K562 (cell line): ENCODE measurements at regions not wholly inside any gene's neighbourhood (a gene's known extent, or its start where the extent isn't known, plus 50 kb on each side); places are given as distances from the start of the nearest gene placed in this dataset.

Experiments used
- ATAC-seq: fragments of 200-7000 bp; cut with Tn5 transposase; 3 replicates; pipeline ENCODE4 v1.9.1; 2020; ENCODE audit warnings: moderate library complexity
- BruUV-seq: library from RNA; stranded (reverse); fragments of 400-500 nt; replicated peaks from 2 replicates; lab custom pipeline; 2021; lab: Mats Ljungman, UMichigan
- CTCF ChIA-PET: fragments of 300-600 bp; formaldehyde crosslinking; extraction: SDS; loops from one replicate; lab custom pipeline; 2021; ENCODE audit warnings: low intra/inter-chr PET ratio; lab: Yijun Ruan, JAX
- POLR2A ChIA-PET: fragments of 300-600, 350-650 bp; sonication (Branson Sonifier 250); formaldehyde crosslinking; extraction: SDS; loops from one replicate; lab custom pipeline; 2021; ENCODE audit warnings: antibody characterized with exemption, inconsistent platforms; lab: Yijun Ruan, JAX
- DNase-seq, 4 experiments: peaks; one replicate each; pipeline versions ENCODE4 v3.0.0 to v3.0.0-alpha.2; 2011 to 2018; ENCODE audit warnings: low spot score in 3 of 4, mixed read lengths in 3 of 4; ENCODE audit errors: extremely low read depth in 1 of 4
- FAIRE-seq: peaks from 2 replicates; lab custom pipeline; 2011; peaks lifted over from hg19 to GRCh38; lab: Jason Lieb, UNC
- H2AFZ ChIP-seq: 2 replicates; pipeline ENCODE4 v1.6.0; 2011; ENCODE audit warnings: low read depth, low read length, control low read depth, inconsistent platforms
- H3K27ac ChIP-seq: fragments of 200-600 bp; 3 replicates; pipeline ENCODE4 v1.8.0; 2011; ENCODE audit warnings: low read depth, mild to moderate bottlenecking, control low read depth, inconsistent platforms, low read length, moderate library complexity, mixed read lengths; ENCODE audit errors: extremely low read depth
- H3K27me3 ChIP-seq, 2 experiments: fragments of 300-600 bp in 1 of 2; 2 replicates in 1 of 2; 3 replicates in 1 of 2; pipeline versions ENCODE4 v1.6.0 to v1.8.0; 2011; ENCODE audit warnings: inconsistent platforms in 2 of 2, low read length in 2 of 2, mild to moderate bottlenecking in 1 of 2, mixed read lengths in 1 of 2, moderate library complexity in 1 of 2; ENCODE audit not compliant: control insufficient read depth in 2 of 2, insufficient read depth in 2 of 2
- H3K36me3 ChIP-seq: fragments of 300-600 bp; 3 replicates; pipeline ENCODE4 v1.8.0; 2011; ENCODE audit warnings: mild to moderate bottlenecking, low read length, inconsistent platforms; ENCODE audit not compliant: control insufficient read depth, insufficient read depth
- H3K4me1 ChIP-seq, 2 experiments: fragments of 200-600 bp in 1 of 2; replicated peaks in 1 of 2; 2 replicates in 1 of 2; 3 replicates in 1 of 2; pipeline versions ENCODE4 v1.5.1 to v1.8.0; 2011; ENCODE audit warnings: inconsistent platforms in 2 of 2, low read length in 2 of 2, mild to moderate bottlenecking in 1 of 2, mixed read lengths in 1 of 2, moderate library complexity in 1 of 2; ENCODE audit not compliant: control insufficient read depth in 2 of 2, insufficient read depth in 2 of 2
- H3K4me2 ChIP-seq: 2 replicates; pipeline ENCODE4 v1.6.1; 2011; ENCODE audit warnings: low read length, control low read depth, inconsistent platforms, mixed read lengths; ENCODE audit not compliant: insufficient read depth
- H3K4me3 ChIP-seq: fragments of 200-600 bp; sonication (generic), shearing (Covaris generic); 2 replicates; pipeline ENCODE4 v1.5.1; 2016; ENCODE audit warnings: control low read depth, inconsistent platforms
- H3K79me2 ChIP-seq: fragments of 200-600 bp; 3 replicates; pipeline ENCODE4 v1.8.0; 2011; ENCODE audit warnings: low read length, inconsistent platforms; ENCODE audit not compliant: control insufficient read depth, insufficient read depth
- H3K9ac ChIP-seq, 2 experiments: 2 replicates each; pipeline versions ENCODE4 v1.6.0 to v1.6.1; 2011; ENCODE audit warnings: low read depth in 2 of 2, low read length in 2 of 2, control low read depth in 1 of 2, inconsistent platforms in 1 of 2, mild to moderate bottlenecking in 1 of 2, mixed read lengths in 1 of 2; ENCODE audit not compliant: insufficient read depth in 1 of 2
- H3K9me1 ChIP-seq: one replicate; pipeline ENCODE4 v1.6.0; 2011; ENCODE audit warnings: inconsistent platforms, mild to moderate bottlenecking, low read length, moderate library complexity; ENCODE audit not compliant: control insufficient read depth, insufficient read depth
- H3K9me3 ChIP-seq: replicated peaks from 2 replicates; pipeline ENCODE4 v1.5.1; 2011; ENCODE audit warnings: low read depth, low read length, inconsistent platforms; ENCODE audit not compliant: control insufficient read depth, insufficient read depth
- H4K20me1 ChIP-seq: replicated peaks from 2 replicates; pipeline ENCODE4 v1.6.1; 2011; ENCODE audit warnings: low read length, inconsistent platforms, mixed read lengths; ENCODE audit not compliant: control insufficient read depth, insufficient read depth
- CBX1 ChIP-seq: sonication (generic); IDR thresholded peaks from 2 replicates; pipeline ENCODE4 v1.6.1; 2016; ENCODE audit warnings: antibody characterized with exemption, low read depth, mild to moderate bottlenecking
- CREBBP ChIP-seq: IDR thresholded peaks from one replicate; pipeline ENCODE4 v1.6.1; 2012; ENCODE audit warnings: low read depth, mild to moderate bottlenecking, control low read depth, inconsistent platforms, low read length
- FOXA1 ChIP-seq: fragments of 450-650 bp; IDR thresholded peaks from 2 replicates; pipeline ENCODE4 v1.6.1; 2016; ENCODE audit warnings: mild to moderate bottlenecking, borderline replicate concordance
- MIER1 ChIP-seq: fragments of 450-650 bp; IDR thresholded peaks from 2 replicates; pipeline ENCODE4 v1.6.1; 2016; ENCODE audit warnings: antibody characterized with exemption, mild to moderate bottlenecking, low read depth
- MTA3 ChIP-seq: fragments of 450-650 bp; formaldehyde crosslinking; IDR thresholded peaks from 2 replicates; pipeline ENCODE4 v1.6.1; 2017; ENCODE audit warnings: mild to moderate bottlenecking, borderline replicate concordance
- NCOA2 ChIP-seq, 2 experiments: fragments of 450-650 bp; IDR thresholded peaks; 2 replicates each; pipeline ENCODE4 v1.6.1; 2018; ENCODE audit warnings: mild to moderate bottlenecking in 2 of 2, moderate library complexity in 1 of 2; ENCODE audit not compliant: partially characterized antibody in 2 of 2
- NCOA6 ChIP-seq: fragments of 450-650 bp; IDR thresholded peaks from 2 replicates; pipeline ENCODE4 v1.6.1; 2017; ENCODE audit warnings: mild to moderate bottlenecking
- NFIC ChIP-seq: fragments of 450-650 bp; IDR thresholded peaks from 2 replicates; pipeline ENCODE4 v1.6.1; 2017; ENCODE audit warnings: mild to moderate bottlenecking, inconsistent platforms
- NFIX ChIP-seq: fragments of 250-450 bp; sonication (Bioruptor Pico); IDR thresholded peaks from 2 replicates; pipeline ENCODE4 v1.4.0; 2020; ENCODE audit warnings: low read depth, mild to moderate bottlenecking, moderate library complexity
- NFXL1 ChIP-seq: fragments of 450-650 bp; formaldehyde crosslinking; IDR thresholded peaks from 2 replicates; pipeline ENCODE4 v1.4.0; 2021; ENCODE audit warnings: mild to moderate bottlenecking
- NR2C2 ChIP-seq, 2 experiments: fragments of 200-800 bp in 1 of 2; sonication (Bioruptor generic) in 1 of 2; sonication (generic) in 1 of 2; formaldehyde crosslinking in 1 of 2; IDR thresholded peaks; 2 replicates each; pipeline versions ENCODE4 v1.6.1 to v1.8.0; 2016 to 2022; ENCODE audit warnings: mild to moderate bottlenecking in 1 of 2, missing compliant biosample characterization in 1 of 2, missing genetic modification characterization in 1 of 2, missing genetic modification reagents in 1 of 2
- SAP30 ChIP-seq: fragments of 200-600 bp; sonication (generic); IDR thresholded peaks from 2 replicates; pipeline ENCODE4 v1.6.1; 2012; ENCODE audit warnings: borderline replicate concordance, low read depth, mild to moderate bottlenecking, moderate library complexity, low read length, control low read depth, inconsistent platforms; ENCODE audit not compliant: insufficient read depth, poor library complexity, severe bottlenecking
- TEAD4 ChIP-seq, 2 experiments: sonication (generic) in 1 of 2; formaldehyde crosslinking in 1 of 2; IDR thresholded peaks; 2 replicates each; pipeline versions ENCODE4 v1.6.1 to v1.8.0; 2012 to 2022; ENCODE audit warnings: borderline replicate concordance in 1 of 2, inconsistent platforms in 1 of 2, low read length in 1 of 2, mild to moderate bottlenecking in 1 of 2, missing genetic modification reagents in 1 of 2
- ZNF224 ChIP-seq: sonication (generic); formaldehyde crosslinking; IDR thresholded peaks from 2 replicates; pipeline ENCODE4 v1.8.0; 2022; ENCODE audit warnings: mild to moderate bottlenecking, missing genetic modification reagents
- ZNF282 ChIP-seq: sonication (generic); formaldehyde crosslinking; IDR thresholded peaks from 2 replicates; pipeline ENCODE4 v1.8.1; 2023; ENCODE audit warnings: missing genetic modification reagents
- ZNF586 ChIP-seq: fragments of 450-650 bp; formaldehyde crosslinking; conservative IDR thresholded peaks from 2 replicates; pipeline ENCODE4 v1.4.0; 2020; ENCODE audit warnings: mild to moderate bottlenecking, moderate library complexity
- WGBS: fragments of 100-300 bp; shearing (Covaris generic); methylation state at CpG from one replicate; pipeline ENCODE4 v1.1.6; 2016; ENCODE audit warnings: low coverage, mixed read lengths; ENCODE audit not compliant: insufficient coverage; ENCODE audit errors: missing lambda C conversion rate; 5-methylcytosine and 5-hydroxymethylcytosine counted together
- in situ Hi-C: fragments of 300-500 bp; cut with MboI; formaldehyde crosslinking; loops from 4 replicates; pipeline ENCODE4 v1.15.0; 2018; ENCODE audit warnings: inconsistent platforms, mixed read lengths
- intact Hi-C: fragments of 100-400 bp; cut with micrococcal nuclease; formaldehyde crosslinking; loops from 2 replicates; pipeline ENCODE4 v1.14.2; 2022
- TF ChIP-seq, protein P1 (sequence below): fragments of 200-800 bp; sonication (Bioruptor generic); IDR thresholded peaks from 2 replicates; pipeline ENCODE4 v1.6.1; 2017; ENCODE audit warnings: missing genetic modification characterization, missing compliant biosample characterization

DNA sequence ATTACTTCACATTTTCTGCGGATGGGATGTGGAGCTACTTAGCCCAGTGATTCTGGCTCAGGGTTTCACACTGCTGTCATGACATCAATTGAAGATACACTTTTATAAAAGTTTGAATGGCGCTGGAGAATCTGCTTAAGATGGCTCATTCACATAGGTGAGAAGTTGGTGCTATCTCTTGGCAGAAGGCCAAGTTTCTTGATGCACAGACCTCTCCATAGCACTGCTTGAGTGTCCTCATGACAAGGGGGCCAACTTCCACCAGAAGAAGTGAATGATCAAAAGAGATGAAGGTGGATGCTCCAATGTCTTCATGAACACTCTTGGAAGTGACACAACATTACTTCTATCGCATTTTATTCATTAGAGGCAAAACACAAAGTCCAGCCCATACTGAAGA lies 403.7 kb upstream of the CCNG1 start:
- H3K4me2 ChIP-seq, result no peak overlapping the region
- no peaks in the 10 kb centered on the region for H3K27me3 ChIP-seq
- no peaks in the 10 kb centered on the region for H3K9me1 ChIP-seq
- peak; percentile 84 for TF ChIP-seq NFIC
- TF ChIP-seq MTA3, result no peak
- peak; percentile 68 for TF ChIP-seq NFIX (CRISPR knock-in tag)
- FAIRE-seq, result no peak
- WGBS, result 3% methylated on average over 3 of the region's 3 CpGs
- H3K9me3 ChIP-seq, result no peaks in the 10 kb centered on the region; the same call in 1 of the 2 replicates
- BruUV-seq, result no TSS peak
- H2AFZ ChIP-seq, result no peak overlapping the region
- H3K9ac ChIP-seq, result no peak overlapping the region
- CTCF ChIA-PET, result no interaction called here
- intact Hi-C loops (no loop called here), in situ Hi-C loops (no loop called here)
- no peaks in the 10 kb centered on the region for H3K79me2 ChIP-seq
- H3K27ac ChIP-seq, result no peak overlapping the region
- peak in 1 of 4 experiments; percentile 0 for DNase-seq
- no peak overlapping the region for H3K4me3 ChIP-seq
- no peak for ATAC-seq
- POLR2A ChIA-PET, result no interaction called here
- H4K20me1 ChIP-seq, result no peaks in the 10 kb centered on the region
- no peaks in the 10 kb centered on the region for H3K4me1 ChIP-seq
- H3K36me3 ChIP-seq, result no peaks in the 10 kb centered on the region

DNA sequence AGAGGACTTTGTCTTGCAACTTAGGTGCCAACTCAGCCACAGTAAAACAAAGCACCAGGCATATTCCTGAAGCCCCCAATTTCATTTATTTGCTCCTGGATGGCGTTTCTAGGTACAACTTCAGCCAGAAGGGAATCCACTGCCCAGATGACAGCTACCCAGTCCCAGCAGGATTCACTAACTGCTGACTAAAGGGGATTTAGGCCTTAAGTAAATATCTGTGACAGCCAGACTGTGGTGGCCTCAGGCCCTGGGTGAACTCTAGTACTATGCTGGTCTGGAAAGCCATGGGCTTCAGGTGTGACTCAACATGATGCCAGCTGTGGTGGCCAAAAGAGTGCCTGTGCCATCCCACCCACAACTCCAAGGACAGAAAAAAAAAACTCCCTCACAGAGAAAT lies 396.1 kb upstream of the CCNG1 start:
- H3K79me2 ChIP-seq, result no peaks in the 10 kb centered on the region
- CTCF ChIA-PET, result no interaction called here
- H3K9me3 ChIP-seq, result no peaks in the 10 kb centered on the region
- POLR2A ChIA-PET, result no interaction called here
- H3K9ac ChIP-seq, result no peak overlapping the region
- H3K27ac ChIP-seq, result no peak overlapping the region
- no peak for ATAC-seq
- H4K20me1 ChIP-seq, result no peaks in the 10 kb centered on the region
- DNase-seq, result no peak
- H3K4me3 ChIP-seq, result no peak overlapping the region
- no peak overlapping the region for H3K4me2 ChIP-seq
- H3K4me1 ChIP-seq, result no peaks in the 10 kb centered on the region
- H3K9me1 ChIP-seq, result no peaks in the 10 kb centered on the region
- BruUV-seq, result no TSS peak
- WGBS, result 0% methylated on average over 1 of the region's 1 CpG
- intact Hi-C loops, result no loop called here
- H3K36me3 ChIP-seq, result no peaks in the 10 kb centered on the region
- no peak for FAIRE-seq
- H2AFZ ChIP-seq, result no peak overlapping the region
- in situ Hi-C loops, result no loop called here
- no peaks in the 10 kb centered on the region for H3K27me3 ChIP-seq
- TF ChIP-seq NCOA6 (no peak), FOXA1 (no peak), ZNF282 (CRISPR knock-in tag) (no peak), ZNF224 (no peak), NFXL1 (CRISPR knock-in tag) (no peak), ZNF586 (no peak), CBX1 (no peak), TEAD4 (IDR thresholded peaks at IDR 0.05; ENCODE audit: low read length) (no peak), TEAD4 (CRISPR knock-in tag; IDR thresholded peaks at IDR 0.05; ENCODE audit: borderline replicate concordance) (no peak), SAP30 (no peak), NR2C2 (CRISPR knock-in tag; IDR thresholded peaks at IDR 0.05) (no peak), NR2C2 (tag; IDR thresholded peaks at IDR 0.05) (no peak), NCOA2 (IDR thresholded peaks at IDR 0.05; ENCODE audit: partially characterized antibody in 2 of 2) (no peak), MIER1 (no peak), CREBBP (no peak)
- TF ChIP-seq, protein P1, sequence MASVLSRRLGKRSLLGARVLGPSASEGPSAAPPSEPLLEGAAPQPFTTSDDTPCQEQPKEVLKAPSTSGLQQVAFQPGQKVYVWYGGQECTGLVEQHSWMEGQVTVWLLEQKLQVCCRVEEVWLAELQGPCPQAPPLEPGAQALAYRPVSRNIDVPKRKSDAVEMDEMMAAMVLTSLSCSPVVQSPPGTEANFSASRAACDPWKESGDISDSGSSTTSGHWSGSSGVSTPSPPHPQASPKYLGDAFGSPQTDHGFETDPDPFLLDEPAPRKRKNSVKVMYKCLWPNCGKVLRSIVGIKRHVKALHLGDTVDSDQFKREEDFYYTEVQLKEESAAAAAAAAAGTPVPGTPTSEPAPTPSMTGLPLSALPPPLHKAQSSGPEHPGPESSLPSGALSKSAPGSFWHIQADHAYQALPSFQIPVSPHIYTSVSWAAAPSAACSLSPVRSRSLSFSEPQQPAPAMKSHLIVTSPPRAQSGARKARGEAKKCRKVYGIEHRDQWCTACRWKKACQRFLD (CRISPR knock-in tag), result no peak
